ENCODE measurements at regions not wholly inside any gene's neighbourhood (a gene's known extent, or its start where the extent isn't known, plus 50 kb on each side); places are given as distances from the start of the nearest gene placed in this dataset.

GRCh38 chr7:46545790-46546189 is 624.7 kb upstream of the IGFBP3 start (continued):
- TF ChIP-seq SMAD1 (IDR thresholded peaks at IDR 0.05; ENCODE audit: low read depth, partially characterized antibody) (no peak), HDGF (IDR thresholded peaks at IDR 0.05) (no peak), CHD1 (IDR thresholded peaks at IDR 0.05; ENCODE audit: low read depth, low read length) (no peak), MTA2 (IDR thresholded peaks at IDR 0.05; ENCODE audit: low read depth) (no peak), PML (IDR thresholded peaks at IDR 0.05; ENCODE audit: low read length) (no peak), WRNIP1 (IDR thresholded peaks at IDR 0.05; ENCODE audit: borderline replicate concordance, low read depth, low read length) (no peak), ZBTB40 (IDR thresholded peaks at IDR 0.05; ENCODE audit: borderline replicate concordance) (no peak), ETV6 (conservative IDR thresholded peaks at IDR 0.05 in 1 of 2, IDR thresholded peaks at IDR 0.05 in 1 of 2; ENCODE audit: borderline replicate concordance in 1 of 2, low read depth in 1 of 2) (no peak), YY1 (IDR thresholded peaks at IDR 0.05; ENCODE audit: low read depth, low read length) (no peak)

- ChIA-PET POLR2A (no interaction called here), SMC1A (ENCODE audit: uncharacterized antibody, unreplicated experiment) (interaction anchor here (1.4 kb wide), 1 partner anchor 32 kb away, joined by 3 read pairs; no protein-coding TSS in a partner anchor), RAD21 (ENCODE audit: unreplicated experiment) (interaction anchor here (0.8 to 1.5 kb wide), 2 partner anchors 13 to 25 kb away, joined by 4 read pairs; no protein-coding TSS in a partner anchor), CTCF (interaction anchor here (1.3 kb wide), 1 partner anchor 622 kb away, joined by 3 read pairs; no protein-coding TSS in a partner anchor)
- no peak for DNase-seq (ENCODE audit: low read depth, low spot score)
- Histone ChIP-seq H3K4me2 (ENCODE audit: control insufficient read depth, insufficient read depth) (no peak overlapping the region), H3K79me2 (ENCODE audit: control insufficient read depth, insufficient read depth, low read length) (no peaks in the 10 kb centered on the region), H2AFZ (ENCODE audit: control insufficient read depth, low read depth, low read length) (no peak overlapping the region), H3K27me3 (replicated peaks in 1 of 2; ENCODE audit: control insufficient read depth in 2 of 2, insufficient read depth in 2 of 2, low read length in 1 of 2) (no peaks in the 10 kb centered on the region), H3K27ac (ENCODE audit: control insufficient read depth, insufficient read depth) (no peak overlapping the region), H3K36me3 (ENCODE audit: control insufficient read depth in 2 of 2, insufficient read depth in 2 of 2, low read length in 1 of 2) (no peaks in the 10 kb centered on the region), H3K9me3 (replicated peaks; ENCODE audit: control insufficient read depth, insufficient read depth, low read length) (no peaks in the 10 kb centered on the region), H3K9ac (ENCODE audit: control insufficient read depth, insufficient read depth, low read length) (no peak overlapping the region), H3K4me1 (ENCODE audit: control insufficient read depth, insufficient read depth, low read length) (no peaks in the 10 kb centered on the region), H4K20me1 (ENCODE audit: control insufficient read depth, insufficient read depth) (no peaks in the 10 kb centered on the region), H3K4me3 (no peak overlapping the region)
- TF ChIP-seq RBBP5 (conservative IDR thresholded peaks at IDR 0.05) = no peak
- TF ChIP-seq EP300 (IDR thresholded peaks at IDR 0.05; ENCODE audit: borderline replicate concordance in 1 of 2, control insufficient read depth in 1 of 2, low read depth in 2 of 2, low read length in 2 of 2) = 0 out of 4 replicates have a peak, but pooled peaks of 1 of the 2 experiments have one; percentile 18
- TF ChIP-seq ATF7 (IDR thresholded peaks at IDR 0.05; ENCODE audit: low read depth) = peak; percentile 61; the same call in 1 of the 2 replicates
- in situ Hi-C loops (cut with MboI) (no loop called here), intact Hi-C loops (cut with micrococcal nuclease; ENCODE audit: unreplicated experiment) (no loop called here)
- 0% methylated on average over 2 of the region's 2 CpGs for WGBS (ENCODE audit: insufficient coverage, insufficient replicate concordance, low lambda C conversion rate, missing lambda C conversion rate)
- no TSS peak for BruUV-seq (replicated peaks)
- ATAC-seq = peak; percentile 25; the same call in 2 of the 3 replicates
- FAIRE-seq = no peak
These were observed 623.4 kb upstream of the IGFBP3 start for GRCh38 chr7:46544396-46545008.
